ENCODE measurements at regions not wholly inside any gene's neighbourhood (a gene's known extent, or its start where the extent isn't known, plus 50 kb on each side); places are given as distances from the start of the nearest gene placed in this dataset.

GRCh38 chr13:34383728-34384127 is 558.3 kb upstream of the NBEA start:
- TF ChIP-seq CTCF (IDR thresholded peaks at IDR 0.05) (no peak), ZFX (IDR thresholded peaks at IDR 0.05; ENCODE audit: borderline replicate concordance) (no peak)

Measured in 22Rv1 (cell line).